Activated naive CD8-positive, alpha-beta T cell treated with anti-CD3 and anti-CD28 coated beads, Interleukin-2, amount 10 ng/mL, durations not matched to agents 7 days and 5 days (primary cell): ENCODE measurements at regions not wholly inside any gene's neighbourhood (a gene's known extent, or its start where the extent isn't known, plus 50 kb on each side); places are given as distances from the start of the nearest gene placed in this dataset.
"Not testable (repeated sequence)": the region's sequence is repeated elsewhere in the genome, so short reads cannot be mapped to it uniquely, and the experiment has no call there.

Experiments
- ATAC-seq: fragments of 150-1000 bp; cut with Tn5 transposase; one replicate; pipeline ENCODE4 v1.10.0; 2021; ENCODE audit warnings: low read depth, moderate library complexity
- POLR2A ChIA-PET: fragments of 350-600 bp; sonication (Branson Sonifier 250); formaldehyde crosslinking; loops from one replicate; lab custom pipeline; 2021; ENCODE audit warnings: antibody characterized with exemption; lab: Charles Lee
- DNase-seq: peaks from one replicate; pipeline ENCODE4 v3.0.0; 2021
- H3K27ac Mint-ChIP-seq: one replicate; pipeline ENCODE4 v1.8.0; 2022; ENCODE audit warnings: mild to moderate bottlenecking, mixed read lengths
- H3K27me3 Mint-ChIP-seq: one replicate; pipeline ENCODE4 v1.8.0; 2022; ENCODE audit warnings: mild to moderate bottlenecking, moderate library complexity, mixed read lengths
- H3K36me3 Mint-ChIP-seq: one replicate; pipeline ENCODE4 v1.8.0; 2021; ENCODE audit warnings: mild to moderate bottlenecking, mixed read lengths
- H3K4me1 Mint-ChIP-seq: one replicate; pipeline ENCODE4 v1.8.0; 2021; ENCODE audit warnings: mixed read lengths
- H3K4me3 Mint-ChIP-seq: one replicate; pipeline ENCODE4 v1.8.0; 2022; ENCODE audit warnings: mild to moderate bottlenecking, moderate library complexity, mixed read lengths
- H3K9me3 Mint-ChIP-seq: one replicate; pipeline ENCODE4 v1.8.0; 2021; ENCODE audit warnings: mixed read lengths

- no peaks in the 10 kb centered on the region for H3K4me1 Mint-ChIP-seq
- no peak overlapping the region for H3K27ac Mint-ChIP-seq
- H3K4me3 Mint-ChIP-seq = no peak overlapping the region
- no peaks in the 10 kb centered on the region for H3K36me3 Mint-ChIP-seq
- H3K27me3 Mint-ChIP-seq = no peaks in the 10 kb centered on the region
- no peaks in the 10 kb centered on the region for H3K9me3 Mint-ChIP-seq
- DNase-seq = no peak
- no peak for ATAC-seq
- POLR2A ChIA-PET = no interaction called here
These were observed 298.1 kb upstream of the SYT1 start for GRCh38 chr12:78566456-78566855.

GRCh38 chr12:78568321-78569020 is 296.1 kb upstream of the SYT1 start:
- POLR2A ChIA-PET = no interaction called here
- no peaks in the 10 kb centered on the region for H3K4me1 Mint-ChIP-seq
- no peak overlapping the region for H3K4me3 Mint-ChIP-seq
- DNase-seq = no peak
- no peak overlapping the region for H3K27ac Mint-ChIP-seq
- no peaks in the 10 kb centered on the region for H3K36me3 Mint-ChIP-seq
- no peak for ATAC-seq
- H3K27me3 Mint-ChIP-seq = no peaks in the 10 kb centered on the region
- H3K9me3 Mint-ChIP-seq = no peaks in the 10 kb centered on the region

- Mint-ChIP-seq H3K27ac (no peak overlapping the region), H3K27me3 (no peaks in the 10 kb centered on the region), H3K4me3 (no peak overlapping the region), H3K9me3 (peaks cover 1% of the 10 kb centered on the region), H3K4me1 (no peaks in the 10 kb centered on the region), H3K36me3 (no peaks in the 10 kb centered on the region)
- DNase-seq (no peak), ATAC-seq (no peak)
- POLR2A ChIA-PET = no interaction called here
These were observed 292.6 kb upstream of the SYT1 start for GRCh38 chr12:78571953-78572352.

- POLR2A ChIA-PET, H3K9me3 Mint-ChIP-seq, H3K36me3 Mint-ChIP-seq, DNase-seq, ATAC-seq, H3K4me1 Mint-ChIP-seq, H3K4me3 Mint-ChIP-seq, H3K27me3 Mint-ChIP-seq, H3K27ac Mint-ChIP-seq: not testable (repeated sequence)
These were observed 289.4 kb upstream of the SYT1 start for GRCh38 chr12:78575208-78575607.

- POLR2A ChIA-PET = no interaction called here
- peaks cover 4% of the 10 kb centered on the region for H3K9me3 Mint-ChIP-seq
- H3K27ac Mint-ChIP-seq = no peak overlapping the region
- ATAC-seq = no peak
- no peaks in the 10 kb centered on the region for H3K4me1 Mint-ChIP-seq
- DNase-seq = no peak
- H3K27me3 Mint-ChIP-seq = no peaks in the 10 kb centered on the region
- no peaks in the 10 kb centered on the region for H3K36me3 Mint-ChIP-seq
- no peak overlapping the region for H3K4me3 Mint-ChIP-seq
These were observed 284.7 kb upstream of the SYT1 start for GRCh38 chr12:78579846-78580245.

- Mint-ChIP-seq H3K4me3 (no peak overlapping the region), H3K9me3 (peaks cover 4% of the 10 kb centered on the region), H3K27me3 (no peaks in the 10 kb centered on the region), H3K27ac (no peak overlapping the region), H3K36me3 (no peaks in the 10 kb centered on the region), H3K4me1 (no peaks in the 10 kb centered on the region)
- DNase-seq (no peak), ATAC-seq (no peak)
- POLR2A ChIA-PET = no interaction called here
These were observed 284.3 kb upstream of the SYT1 start for GRCh38 chr12:78580296-78580695.

GRCh38 chr12:78584695-78585094 is 279.9 kb upstream of the SYT1 start:
- H3K36me3 Mint-ChIP-seq = no peaks in the 10 kb centered on the region
- POLR2A ChIA-PET = no interaction called here
- ATAC-seq (no peak), DNase-seq (no peak)
- no peak overlapping the region for H3K4me3 Mint-ChIP-seq
- H3K27ac Mint-ChIP-seq = no peak overlapping the region
- H3K9me3 Mint-ChIP-seq = peaks cover 6% of the 10 kb centered on the region
- no peaks in the 10 kb centered on the region for H3K4me1 Mint-ChIP-seq
- H3K27me3 Mint-ChIP-seq = no peaks in the 10 kb centered on the region

GRCh38 chr12:78585132-78585531 is 279.4 kb upstream of the SYT1 start:
- POLR2A ChIA-PET = no interaction called here
- no peaks in the 10 kb centered on the region for H3K4me1 Mint-ChIP-seq
- no peaks in the 10 kb centered on the region for H3K36me3 Mint-ChIP-seq
- peaks cover 6% of the 10 kb centered on the region for H3K9me3 Mint-ChIP-seq
- H3K4me3 Mint-ChIP-seq = no peak overlapping the region
- DNase-seq (no peak), ATAC-seq (no peak)
- no peak overlapping the region for H3K27ac Mint-ChIP-seq
- H3K27me3 Mint-ChIP-seq = no peaks in the 10 kb centered on the region

GRCh38 chr12:78586790-78587189 is 277.8 kb upstream of the SYT1 start:
- Mint-ChIP-seq H3K27ac (no peak overlapping the region), H3K36me3 (no peaks in the 10 kb centered on the region), H3K4me1 (no peaks in the 10 kb centered on the region), H3K4me3 (no peak overlapping the region), H3K9me3 (peaks cover 6% of the 10 kb centered on the region), H3K27me3 (no peaks in the 10 kb centered on the region)
- no peak for DNase-seq
- POLR2A ChIA-PET = no interaction called here
- no peak for ATAC-seq

- Mint-ChIP-seq H3K4me1 (no peaks in the 10 kb centered on the region), H3K27ac (no peak overlapping the region), H3K4me3 (no peak overlapping the region), H3K9me3 (peaks cover 6% of the 10 kb centered on the region), H3K27me3 (no peaks in the 10 kb centered on the region), H3K36me3 (no peaks in the 10 kb centered on the region)
- no peak for ATAC-seq
- DNase-seq = no peak
- POLR2A ChIA-PET = no interaction called here
These were observed 265.2 kb upstream of the SYT1 start for GRCh38 chr12:78599366-78599765.

- no peak overlapping the region for H3K27ac Mint-ChIP-seq
- H3K4me1 Mint-ChIP-seq = no peaks in the 10 kb centered on the region
- H3K27me3 Mint-ChIP-seq = no peaks in the 10 kb centered on the region
- no peaks in the 10 kb centered on the region for H3K36me3 Mint-ChIP-seq
- H3K9me3 Mint-ChIP-seq = peaks cover 7% of the 10 kb centered on the region
- ATAC-seq = no peak
- POLR2A ChIA-PET = no interaction called here
- no peak for DNase-seq
- no peak overlapping the region for H3K4me3 Mint-ChIP-seq
These were observed 264.0 kb upstream of the SYT1 start for GRCh38 chr12:78600541-78600940.

- no peak overlapping the region for H3K27ac Mint-ChIP-seq
- no peaks in the 10 kb centered on the region for H3K27me3 Mint-ChIP-seq
These were observed 253.1 kb upstream of the SYT1 start for GRCh38 chr12:78611504-78611903.

GRCh38 chr12:78612190-78612589 is 252.4 kb upstream of the SYT1 start:
- H3K27me3 Mint-ChIP-seq = no peaks in the 10 kb centered on the region
- H3K4me1 Mint-ChIP-seq = no peaks in the 10 kb centered on the region
- POLR2A ChIA-PET = no interaction called here
- no peaks in the 10 kb centered on the region for H3K36me3 Mint-ChIP-seq
- ATAC-seq = no peak
- DNase-seq = no peak
- H3K27ac Mint-ChIP-seq = no peak overlapping the region
- peaks cover 9% of the 10 kb centered on the region for H3K9me3 Mint-ChIP-seq
- H3K4me3 Mint-ChIP-seq = no peak overlapping the region

More at GRCh38 chr12:78611504-78611903, 253.1 kb upstream of the SYT1 start:
- ATAC-seq (no peak), DNase-seq (no peak)
- Mint-ChIP-seq H3K4me1 (no peaks in the 10 kb centered on the region), H3K36me3 (no peaks in the 10 kb centered on the region), H3K4me3 (no peak overlapping the region), H3K9me3 (peaks cover 9% of the 10 kb centered on the region)
- POLR2A ChIA-PET = no interaction called here

- H3K4me3 Mint-ChIP-seq = no peak overlapping the region
- H3K9me3 Mint-ChIP-seq = peaks cover 6% of the 10 kb centered on the region
- POLR2A ChIA-PET = no interaction called here
- no peaks in the 10 kb centered on the region for H3K4me1 Mint-ChIP-seq
- no peaks in the 10 kb centered on the region for H3K27me3 Mint-ChIP-seq
- no peak for DNase-seq
- no peaks in the 10 kb centered on the region for H3K36me3 Mint-ChIP-seq
- no peak for ATAC-seq
- no peak overlapping the region for H3K27ac Mint-ChIP-seq
These were observed 246.9 kb upstream of the SYT1 start for GRCh38 chr12:78617683-78618082.
